ENCODE measurements at regions not wholly inside any gene's neighbourhood (a gene's known extent, or its start where the extent isn't known, plus 50 kb on each side); places are given as distances from the start of the nearest gene placed in this dataset.

DNA sequence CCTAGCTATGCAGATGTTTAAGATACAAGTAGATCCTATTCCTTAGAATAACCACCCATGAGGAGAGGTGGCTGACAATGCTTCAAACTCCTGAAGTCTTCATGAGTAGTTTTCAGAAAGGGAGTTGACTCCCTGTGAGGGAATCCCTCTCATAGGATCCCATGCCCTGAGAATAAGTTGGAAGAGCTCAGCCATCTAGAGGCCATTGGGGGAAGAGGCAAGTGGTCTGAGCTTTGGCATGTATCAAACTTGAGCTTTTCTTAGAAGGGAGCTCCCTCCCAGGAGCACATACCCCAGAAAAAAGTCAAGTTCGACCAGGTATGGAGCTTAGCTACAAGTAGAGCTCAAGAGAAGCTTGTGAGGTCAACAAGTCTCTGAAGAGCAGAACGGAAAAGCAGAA is 165.7 kb upstream of the RBM19 start:
- TF ChIP-seq, protein P1, sequence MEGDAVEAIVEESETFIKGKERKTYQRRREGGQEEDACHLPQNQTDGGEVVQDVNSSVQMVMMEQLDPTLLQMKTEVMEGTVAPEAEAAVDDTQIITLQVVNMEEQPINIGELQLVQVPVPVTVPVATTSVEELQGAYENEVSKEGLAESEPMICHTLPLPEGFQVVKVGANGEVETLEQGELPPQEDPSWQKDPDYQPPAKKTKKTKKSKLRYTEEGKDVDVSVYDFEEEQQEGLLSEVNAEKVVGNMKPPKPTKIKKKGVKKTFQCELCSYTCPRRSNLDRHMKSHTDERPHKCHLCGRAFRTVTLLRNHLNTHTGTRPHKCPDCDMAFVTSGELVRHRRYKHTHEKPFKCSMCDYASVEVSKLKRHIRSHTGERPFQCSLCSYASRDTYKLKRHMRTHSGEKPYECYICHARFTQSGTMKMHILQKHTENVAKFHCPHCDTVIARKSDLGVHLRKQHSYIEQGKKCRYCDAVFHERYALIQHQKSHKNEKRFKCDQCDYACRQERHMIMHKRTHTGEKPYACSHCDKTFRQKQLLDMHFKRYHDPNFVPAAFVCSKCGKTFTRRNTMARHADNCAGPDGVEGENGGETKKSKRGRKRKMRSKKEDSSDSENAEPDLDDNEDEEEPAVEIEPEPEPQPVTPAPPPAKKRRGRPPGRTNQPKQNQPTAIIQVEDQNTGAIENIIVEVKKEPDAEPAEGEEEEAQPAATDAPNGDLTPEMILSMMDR (IDR thresholded peaks at IDR 0.05; ENCODE audit: low read depth, low read length, poor library complexity, severe bottlenecking): no peak
- no peak overlapping the region for H3K4me2 ChIP-seq (ENCODE audit: low read length)
- H3K9me2 ChIP-seq (replicated peaks; ENCODE audit: control insufficient read depth, low read length): no peaks in the 10 kb centered on the region
- no peaks in the 10 kb centered on the region for H3K36me3 ChIP-seq (ENCODE audit: control insufficient read depth, low read length)
- no peak overlapping the region for H3K4me3 ChIP-seq (ENCODE audit: low read length)
- no peak overlapping the region for H3K27ac ChIP-seq (ENCODE audit: low read depth, low read length)
- H3K9me3 ChIP-seq (ENCODE audit: control insufficient read depth, insufficient read depth, low read length): no peaks in the 10 kb centered on the region
- no peaks in the 10 kb centered on the region for H3K79me2 ChIP-seq (ENCODE audit: control insufficient read depth, low read length)
- H4K20me1 ChIP-seq (ENCODE audit: control insufficient read depth, insufficient read depth, low read depth, low read length): no peaks in the 10 kb centered on the region
- H3K27me3 ChIP-seq (ENCODE audit: control insufficient read depth, low read length): no peaks in the 10 kb centered on the region
- no peaks in the 10 kb centered on the region for H3K4me1 ChIP-seq (ENCODE audit: control insufficient read depth, low read length)
- H3F3A ChIP-seq (ENCODE audit: control insufficient read depth, insufficient read depth): no peaks in the 10 kb centered on the region

DNA sequence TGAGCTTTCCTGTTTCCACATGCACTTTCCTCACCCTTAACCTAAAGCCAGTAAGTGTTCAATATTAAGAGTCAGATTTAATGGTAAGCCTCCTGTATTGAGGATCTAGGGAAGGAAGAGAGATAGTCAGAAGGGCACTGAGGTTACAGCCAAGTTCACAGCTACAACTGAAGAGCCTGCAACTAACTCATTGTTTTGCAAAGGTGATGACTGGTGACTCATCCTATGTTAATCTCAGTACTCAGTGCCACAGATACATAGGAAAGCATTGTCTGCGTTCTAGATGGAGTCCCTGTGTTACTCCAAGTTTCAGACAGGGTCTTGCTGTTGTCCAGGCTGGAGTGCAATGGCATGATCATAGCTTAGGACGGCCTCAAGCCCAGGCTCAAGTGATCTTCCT is 157.0 kb upstream of the RBM19 start:
- Histone ChIP-seq H3K4me3 (ENCODE audit: low read length) (no peak overlapping the region), H3K27ac (ENCODE audit: low read depth, low read length) (no peak overlapping the region), H3K36me3 (ENCODE audit: control insufficient read depth, low read length) (no peaks in the 10 kb centered on the region), H3K27me3 (ENCODE audit: control insufficient read depth, low read length) (no peaks in the 10 kb centered on the region), H4K20me1 (ENCODE audit: control insufficient read depth, insufficient read depth, low read depth, low read length) (no peaks in the 10 kb centered on the region), H3F3A (ENCODE audit: control insufficient read depth, insufficient read depth) (no peaks in the 10 kb centered on the region), H3K4me2 (ENCODE audit: low read length) (no peak overlapping the region), H3K79me2 (ENCODE audit: control insufficient read depth, low read length) (no peaks in the 10 kb centered on the region), H3K9me3 (ENCODE audit: control insufficient read depth, insufficient read depth, low read length) (no peaks in the 10 kb centered on the region), H3K9me2 (replicated peaks; ENCODE audit: control insufficient read depth, low read length) (no peaks in the 10 kb centered on the region), H3K4me1 (ENCODE audit: control insufficient read depth, low read length) (no peaks in the 10 kb centered on the region)
- TF ChIP-seq, protein P1 (IDR thresholded peaks at IDR 0.05; ENCODE audit: low read depth, low read length, poor library complexity, severe bottlenecking): no peak
- TF ChIP-seq EZH2phosphoT487 (IDR thresholded peaks at IDR 0.05; ENCODE audit: borderline replicate concordance, low read length): no peak

DNA sequence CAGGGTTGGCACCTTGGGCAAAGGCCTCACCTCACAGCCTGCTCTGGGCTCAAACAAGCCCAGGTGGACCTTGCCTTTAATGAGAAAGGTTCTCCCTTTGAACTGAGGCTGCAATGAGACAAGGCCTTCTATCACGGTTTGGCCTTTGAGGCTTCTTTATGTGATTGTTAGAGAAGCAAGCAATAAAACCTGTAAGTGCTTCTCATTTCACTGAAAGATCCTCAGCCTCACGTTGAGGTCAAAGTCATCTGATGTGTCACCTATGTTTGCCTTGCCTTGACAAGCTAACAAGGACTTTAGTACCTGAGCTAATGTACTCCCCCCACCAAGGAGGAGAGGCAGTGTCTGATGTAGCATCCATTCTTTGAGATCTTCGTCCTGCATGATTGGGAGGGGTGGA is 155.9 kb upstream of the RBM19 start:
- no peaks in the 10 kb centered on the region for H4K20me1 ChIP-seq (ENCODE audit: control insufficient read depth, insufficient read depth, low read depth, low read length)
- H3K9me3 ChIP-seq (ENCODE audit: control insufficient read depth, insufficient read depth, low read length): no peaks in the 10 kb centered on the region
- H3K4me1 ChIP-seq (ENCODE audit: control insufficient read depth, low read length): no peaks in the 10 kb centered on the region
- no peaks in the 10 kb centered on the region for H3K36me3 ChIP-seq (ENCODE audit: control insufficient read depth, low read length)
- H3K27me3 ChIP-seq (ENCODE audit: control insufficient read depth, low read length): no peaks in the 10 kb centered on the region
- H3K4me2 ChIP-seq (ENCODE audit: low read length): no peak overlapping the region
- no peak overlapping the region for H3K27ac ChIP-seq (ENCODE audit: low read depth, low read length)
- no peak overlapping the region for H3K4me3 ChIP-seq (ENCODE audit: low read length)
- no peaks in the 10 kb centered on the region for H3K9me2 ChIP-seq (replicated peaks; ENCODE audit: control insufficient read depth, low read length)
- no peaks in the 10 kb centered on the region for H3K79me2 ChIP-seq (ENCODE audit: control insufficient read depth, low read length)
- no peaks in the 10 kb centered on the region for H3F3A ChIP-seq (ENCODE audit: control insufficient read depth, insufficient read depth)
- TF ChIP-seq, protein P1 (IDR thresholded peaks at IDR 0.05; ENCODE audit: low read depth, low read length, poor library complexity, severe bottlenecking): no peak
- TF ChIP-seq EZH2phosphoT487 (IDR thresholded peaks at IDR 0.05; ENCODE audit: borderline replicate concordance, low read length): no peak

DNA sequence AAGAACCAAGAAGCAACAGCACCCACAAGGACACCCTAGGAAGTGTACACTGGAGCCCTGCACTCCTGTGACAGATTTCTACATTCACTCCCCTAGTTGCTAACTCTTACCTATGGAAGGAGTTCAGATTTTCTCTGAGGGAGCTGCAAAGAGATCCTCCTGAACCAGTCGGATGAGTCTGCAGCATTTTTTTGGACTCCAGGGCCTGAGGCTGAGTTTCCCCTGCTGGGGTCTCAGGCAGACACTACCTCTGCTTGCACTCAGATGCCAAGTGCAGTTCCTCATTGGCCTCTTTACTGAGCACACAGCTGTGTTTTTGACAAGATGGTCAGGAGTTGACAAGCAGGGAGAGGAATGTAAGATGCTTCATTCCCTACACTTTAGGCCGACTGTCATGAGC is 153.2 kb upstream of the RBM19 start:
- TF ChIP-seq, protein P1 (IDR thresholded peaks at IDR 0.05; ENCODE audit: low read depth, low read length, poor library complexity, severe bottlenecking): no peak
- TF ChIP-seq EZH2phosphoT487 (IDR thresholded peaks at IDR 0.05; ENCODE audit: borderline replicate concordance, low read length): no peak
- Histone ChIP-seq H3K4me1 (ENCODE audit: control insufficient read depth, low read length) (no peaks in the 10 kb centered on the region), H3K4me3 (ENCODE audit: low read length) (no peak overlapping the region), H3K79me2 (ENCODE audit: control insufficient read depth, low read length) (no peaks in the 10 kb centered on the region), H3K4me2 (ENCODE audit: low read length) (no peak overlapping the region), H3K9me3 (ENCODE audit: control insufficient read depth, insufficient read depth, low read length) (no peaks in the 10 kb centered on the region), H3K9me2 (replicated peaks; ENCODE audit: control insufficient read depth, low read length) (no peaks in the 10 kb centered on the region), H3K27me3 (ENCODE audit: control insufficient read depth, low read length) (no peaks in the 10 kb centered on the region), H4K20me1 (ENCODE audit: control insufficient read depth, insufficient read depth, low read depth, low read length) (no peaks in the 10 kb centered on the region), H3K36me3 (ENCODE audit: control insufficient read depth, low read length) (no peaks in the 10 kb centered on the region), H3F3A (ENCODE audit: control insufficient read depth, insufficient read depth) (no peaks in the 10 kb centered on the region), H3K27ac (ENCODE audit: low read depth, low read length) (no peak overlapping the region)

Data from DOHH2 (cell line).